ENCODE measurements at regions not wholly inside any gene's neighbourhood (a gene's known extent, or its start where the extent isn't known, plus 50 kb on each side); places are given as distances from the start of the nearest gene placed in this dataset.

GRCh38 chr10:128211953-128212727 is 85.9 kb upstream of the MKI67 start:
- TF ChIP-seq CTCF (IDR thresholded peaks at IDR 0.05), result peak; percentile 53 to 97 (median 74)
- TF ChIP-seq POLR2A (IDR thresholded peaks at IDR 0.05), result no peak

Data from sigmoid colon (tissue), 3 donors.